ENCODE measurements at regions not wholly inside any gene's neighbourhood (a gene's known extent, or its start where the extent isn't known, plus 50 kb on each side); places are given as distances from the start of the nearest gene placed in this dataset.

DNA sequence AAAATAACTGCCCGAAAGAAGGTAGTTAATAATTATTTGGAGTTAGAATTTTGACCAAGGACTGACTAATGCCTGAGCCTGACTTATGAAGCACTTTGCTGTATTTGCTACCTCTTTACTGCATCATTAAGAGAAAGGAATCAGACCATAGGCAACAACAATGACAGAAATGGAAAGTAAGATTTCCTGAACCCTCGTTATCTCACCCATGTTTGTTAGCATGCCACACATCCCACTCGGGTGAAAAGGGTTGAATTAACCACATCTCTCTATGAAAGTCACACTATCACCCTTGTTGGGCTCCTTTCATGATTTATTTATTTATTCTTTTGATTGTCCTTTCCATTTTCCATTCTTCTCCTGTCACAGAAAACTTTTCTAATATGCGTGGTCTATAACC, 59.6 kb downstream of the OLIG3 start:
- peaks cover 17 to 22% (median 22%) of the 10 kb centered on the region in 3 donors for H3K4me1 Mint-ChIP-seq
- H3K27ac Mint-ChIP-seq, result no peak overlapping the region
- H3K27me3 Mint-ChIP-seq, result peaks cover 6% of the 10 kb centered on the region
- H3K9me3 Mint-ChIP-seq, result no peaks in the 10 kb centered on the region
- no peak overlapping the region for H3K4me3 Mint-ChIP-seq
- H3K36me3 Mint-ChIP-seq, result peaks cover 2% of the 10 kb centered on the region

DNA sequence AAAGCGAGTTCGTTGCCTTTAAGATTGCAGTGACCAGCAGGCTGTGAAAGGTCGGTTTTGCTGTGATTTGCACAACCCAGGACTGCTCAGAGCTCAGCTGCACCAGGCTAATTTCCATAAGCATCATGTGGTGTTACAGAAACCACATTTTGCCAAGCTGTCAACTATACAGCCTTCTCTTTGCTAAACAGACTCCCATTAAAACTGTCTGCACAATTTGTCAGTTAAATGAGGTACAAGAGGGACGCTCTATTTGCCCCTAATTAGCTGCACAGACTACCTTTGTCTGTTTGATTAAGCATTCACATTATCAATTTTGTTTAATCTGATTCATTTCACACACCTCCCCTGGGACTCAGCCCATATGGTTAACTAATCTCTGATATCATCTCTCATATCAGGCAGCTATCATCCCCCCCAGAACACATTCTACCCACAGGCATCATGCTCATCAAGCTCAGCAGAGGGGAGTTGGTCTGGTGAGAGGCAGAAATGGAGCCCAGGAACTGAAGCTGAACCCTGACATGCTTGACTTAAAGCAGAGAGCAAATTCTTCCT, 62.1 kb downstream of the OLIG3 start:
- H3K4me3 Mint-ChIP-seq, result peak overlapping the region; percentile 16 to 87 (median 52)
- H3K27ac Mint-ChIP-seq, result peak overlapping the region in 2 of 3 donors; percentile 25 to 61
- peaks cover 17 to 22% (median 22%) of the 10 kb centered on the region in 3 donors for H3K4me1 Mint-ChIP-seq
- no peaks in the 10 kb centered on the region for H3K9me3 Mint-ChIP-seq
- peaks cover 5% of the 10 kb centered on the region for H3K27me3 Mint-ChIP-seq
- H3K36me3 Mint-ChIP-seq, result no peaks in the 10 kb centered on the region

DNA sequence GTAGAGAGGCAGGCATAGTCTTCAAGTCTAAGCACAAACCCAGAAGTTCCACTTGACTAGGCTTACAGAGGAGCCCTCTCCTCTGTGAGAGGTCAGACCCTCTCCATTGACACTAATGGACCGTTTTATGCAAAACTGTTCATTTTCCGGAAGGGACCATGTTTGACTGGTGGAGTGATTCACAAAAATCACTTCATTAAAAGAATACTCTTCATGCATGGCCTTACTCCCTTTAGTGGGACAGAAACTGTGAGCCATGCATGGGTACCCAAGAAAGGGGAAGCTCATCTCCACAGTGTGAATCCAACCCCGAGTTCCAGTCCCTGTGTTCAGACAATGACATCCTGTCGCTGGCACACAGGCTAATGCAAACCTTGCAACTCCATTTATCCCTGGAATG, 63.2 kb downstream of the OLIG3 start:
- H3K9me3 Mint-ChIP-seq, result no peaks in the 10 kb centered on the region
- no peaks in the 10 kb centered on the region for H3K36me3 Mint-ChIP-seq
- H3K27me3 Mint-ChIP-seq, result peaks cover 7% of the 10 kb centered on the region
- H3K4me1 Mint-ChIP-seq, result peaks cover 24 to 29% (median 28%) of the 10 kb centered on the region in 3 donors
- H3K27ac Mint-ChIP-seq, result peak overlapping the region in 2 of 3 donors; percentile 5 to 40
- H3K4me3 Mint-ChIP-seq, result peak overlapping the region in 3 of 4 donors; percentile 59 to 84 (median 82)

DNA sequence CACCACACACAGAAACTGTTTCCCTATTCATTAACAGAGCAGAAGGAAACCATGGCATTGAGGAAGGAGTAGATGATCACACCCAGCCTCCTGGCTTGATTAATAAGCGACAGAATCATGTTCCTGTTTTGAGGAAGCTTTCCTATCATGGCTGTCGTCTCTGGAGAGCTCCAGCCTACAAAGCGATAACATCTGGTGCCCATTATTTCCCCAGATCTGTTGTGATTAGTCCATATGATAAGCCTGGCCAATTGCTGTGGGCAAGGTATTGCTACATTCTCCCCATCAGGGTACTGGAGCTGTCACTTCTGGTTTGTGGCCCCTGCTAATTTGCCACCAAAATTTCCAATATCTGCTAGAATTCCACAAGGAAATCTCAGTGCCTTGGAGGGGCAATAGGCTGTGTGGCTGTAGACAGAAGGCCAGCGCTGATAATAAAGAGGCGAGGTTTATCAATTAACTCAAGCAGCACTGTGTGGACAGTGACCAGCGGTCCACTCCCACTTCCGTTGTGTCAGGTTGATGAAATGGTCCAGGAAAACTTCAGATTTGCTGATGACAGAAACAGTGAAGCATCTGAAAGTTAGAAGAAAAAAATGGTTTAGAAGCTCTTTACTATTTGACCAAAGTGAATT, 66.4 kb downstream of the OLIG3 start:
- H3K9me3 Mint-ChIP-seq, result no peaks in the 10 kb centered on the region
- H3K27ac Mint-ChIP-seq, result peak overlapping the region in 1 of 3 donors; percentile 21
- peaks cover 7% of the 10 kb centered on the region for H3K27me3 Mint-ChIP-seq
- H3K4me1 Mint-ChIP-seq, result peaks cover 36 to 53% (median 47%) of the 10 kb centered on the region in 3 donors
- H3K4me3 Mint-ChIP-seq, result no peak overlapping the region
- H3K36me3 Mint-ChIP-seq, result no peaks in the 10 kb centered on the region

- Mint-ChIP-seq H3K9me3 (peaks cover 0 to 2% (median 0%) of the 10 kb centered on the region in 3 donors), H3K4me1 (peaks cover 22 to 38% (median 33%) of the 10 kb centered on the region in 3 donors), H3K27me3 (peaks cover 2% of the 10 kb centered on the region), H3K27ac (peak overlapping the region in 1 of 3 donors; percentile 28), H3K4me3 (peak overlapping the region in 2 of 4 donors; percentile 18 to 51), H3K36me3 (no peaks in the 10 kb centered on the region)
Measured at GRCh38 chr6:137426007-137426689, 68.0 kb downstream of the OLIG3 start.

- H3K4me3 Mint-ChIP-seq, result peak overlapping the region in 1 of 4 donors; percentile 51
- H3K27ac Mint-ChIP-seq, result no peak overlapping the region
- no peaks in the 10 kb centered on the region for H3K36me3 Mint-ChIP-seq
- H3K9me3 Mint-ChIP-seq, result peaks cover 0 to 2% (median 0%) of the 10 kb centered on the region in 3 donors
- peaks cover 18 to 31% (median 25%) of the 10 kb centered on the region in 3 donors for H3K4me1 Mint-ChIP-seq
- peaks cover 2% of the 10 kb centered on the region for H3K27me3 Mint-ChIP-seq
Measured at GRCh38 chr6:137424251-137424650, 69.9 kb downstream of the OLIG3 start.

DNA sequence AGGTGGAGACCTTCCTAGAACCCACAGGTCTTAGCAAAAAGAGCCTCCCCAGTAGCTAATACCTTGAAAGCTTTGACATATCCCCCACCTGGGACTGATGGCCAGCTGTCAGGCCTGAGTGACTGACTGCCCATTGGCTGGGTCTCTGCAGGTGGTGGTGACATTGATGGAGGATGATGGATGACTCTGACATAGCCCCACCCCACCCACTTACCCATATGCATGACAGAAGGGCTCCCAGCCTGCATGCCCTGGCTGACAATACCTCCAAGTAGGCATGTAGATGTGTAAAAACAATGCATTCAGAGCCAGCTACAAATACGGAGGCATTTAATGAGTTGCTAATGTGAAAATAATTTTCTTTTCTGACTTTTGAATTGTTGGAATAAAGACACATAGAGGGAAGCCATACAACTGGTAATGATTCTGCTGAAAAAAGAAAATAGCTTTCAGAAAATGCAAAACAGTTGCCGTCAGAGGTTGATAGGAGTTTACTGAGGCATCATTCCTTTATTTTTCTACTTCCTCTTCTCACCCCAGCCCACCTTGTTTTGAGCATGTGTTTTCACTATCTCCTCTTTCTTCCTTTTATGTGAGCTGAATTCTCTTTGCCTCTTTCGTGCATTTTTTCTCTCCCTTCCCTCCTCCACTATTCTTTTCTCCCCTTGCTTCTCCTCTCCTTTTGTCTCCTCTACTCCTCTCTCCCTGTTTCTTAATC, 70.6 kb downstream of the OLIG3 start:
- H3K36me3 Mint-ChIP-seq, result no peaks in the 10 kb centered on the region
- H3K4me1 Mint-ChIP-seq, result peaks cover 18 to 31% (median 25%) of the 10 kb centered on the region in 3 donors
- peak overlapping the region in 2 of 3 donors; percentile 2 to 60 for H3K27ac Mint-ChIP-seq
- peak overlapping the region in 1 of 4 donors; percentile 69 for H3K4me3 Mint-ChIP-seq
- H3K27me3 Mint-ChIP-seq, result peaks cover 2% of the 10 kb centered on the region
- H3K9me3 Mint-ChIP-seq, result peaks cover 0 to 2% (median 0%) of the 10 kb centered on the region in 3 donors

GRCh38 chr6:137417396-137417795, 76.8 kb downstream of the OLIG3 start:
- H3K9me3 Mint-ChIP-seq, result peaks cover 0 to 1% (median 0%) of the 10 kb centered on the region in 3 donors
- no peak overlapping the region for H3K27ac Mint-ChIP-seq
- peaks cover 5% of the 10 kb centered on the region for H3K27me3 Mint-ChIP-seq
- H3K4me1 Mint-ChIP-seq, result peaks cover 0 to 4% (median 4%) of the 10 kb centered on the region in 3 donors
- no peak overlapping the region for H3K4me3 Mint-ChIP-seq
- no peaks in the 10 kb centered on the region for H3K36me3 Mint-ChIP-seq

- H3K36me3 Mint-ChIP-seq, result no peaks in the 10 kb centered on the region
- H3K4me1 Mint-ChIP-seq, result peaks cover 0 to 4% (median 4%) of the 10 kb centered on the region in 3 donors
- H3K4me3 Mint-ChIP-seq, result no peak overlapping the region
- peaks cover 5% of the 10 kb centered on the region for H3K27me3 Mint-ChIP-seq
- H3K27ac Mint-ChIP-seq, result no peak overlapping the region
- no peaks in the 10 kb centered on the region for H3K9me3 Mint-ChIP-seq
Measured at GRCh38 chr6:137416376-137417109, 77.7 kb downstream of the OLIG3 start.

DNA sequence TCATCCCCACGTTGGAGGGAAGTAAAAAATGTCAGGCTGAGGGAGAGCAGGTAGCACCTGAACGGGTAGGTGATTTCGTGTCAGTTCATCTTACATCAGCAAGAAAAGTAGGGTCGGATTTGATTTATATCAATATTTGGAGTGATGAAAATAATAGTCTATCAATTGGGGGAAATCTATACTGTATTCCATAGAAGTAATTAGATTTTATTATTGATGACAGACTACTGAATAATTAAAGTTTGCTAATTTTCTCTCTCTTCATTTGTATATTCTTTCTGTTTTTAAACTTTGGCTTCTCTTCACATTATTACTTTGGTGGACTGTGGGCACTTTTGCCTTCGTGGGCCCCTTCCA, 78.4 kb downstream of the OLIG3 start:
- peak overlapping the region in 1 of 3 donors; percentile 0 for H3K27ac Mint-ChIP-seq
- peaks cover 5% of the 10 kb centered on the region for H3K27me3 Mint-ChIP-seq
- no peaks in the 10 kb centered on the region for H3K9me3 Mint-ChIP-seq
- H3K4me1 Mint-ChIP-seq, result peaks cover 0 to 4% (median 4%) of the 10 kb centered on the region in 3 donors
- H3K36me3 Mint-ChIP-seq, result no peaks in the 10 kb centered on the region
- H3K4me3 Mint-ChIP-seq, result peak overlapping the region in 1 of 4 donors; percentile 63

GRCh38 chr6:137415127-137415833, 78.9 kb downstream of the OLIG3 start:
- Mint-ChIP-seq H3K27me3 (peaks cover 5% of the 10 kb centered on the region), H3K27ac (peak overlapping the region in 1 of 3 donors; percentile 0), H3K36me3 (no peaks in the 10 kb centered on the region), H3K4me1 (peaks cover 0 to 4% (median 4%) of the 10 kb centered on the region in 3 donors), H3K9me3 (no peaks in the 10 kb centered on the region), H3K4me3 (peak overlapping the region; percentile 63 to 94 (median 86))

GRCh38 chr6:137414599-137414998, 79.6 kb downstream of the OLIG3 start:
- no peaks in the 10 kb centered on the region for H3K9me3 Mint-ChIP-seq
- H3K27ac Mint-ChIP-seq, result no peak overlapping the region

GRCh38 chr6:137413482-137413881, 80.7 kb downstream of the OLIG3 start:
- no peaks in the 10 kb centered on the region for H3K9me3 Mint-ChIP-seq
- H3K27me3 Mint-ChIP-seq, result peaks cover 5% of the 10 kb centered on the region
- H3K4me1 Mint-ChIP-seq, result peaks cover 4 to 6% (median 4%) of the 10 kb centered on the region in 3 donors
- H3K36me3 Mint-ChIP-seq, result no peaks in the 10 kb centered on the region
- no peak overlapping the region for H3K4me3 Mint-ChIP-seq
- H3K27ac Mint-ChIP-seq, result no peak overlapping the region

More at GRCh38 chr6:137414599-137414998, 79.6 kb downstream of the OLIG3 start:
- Mint-ChIP-seq H3K4me1 (peaks cover 0 to 4% (median 4%) of the 10 kb centered on the region in 3 donors), H3K4me3 (peak overlapping the region; percentile 63 to 94 (median 86)), H3K27me3 (peaks cover 5% of the 10 kb centered on the region), H3K36me3 (no peaks in the 10 kb centered on the region)

GRCh38 chr6:137412562-137412961, 81.6 kb downstream of the OLIG3 start:
- H3K9me3 Mint-ChIP-seq, result peaks cover 0 to 6% (median 0%) of the 10 kb centered on the region in 3 donors
- peaks cover 4 to 6% (median 4%) of the 10 kb centered on the region in 3 donors for H3K4me1 Mint-ChIP-seq
- H3K4me3 Mint-ChIP-seq, result no peak overlapping the region
- H3K27ac Mint-ChIP-seq, result no peak overlapping the region
- no peaks in the 10 kb centered on the region for H3K36me3 Mint-ChIP-seq
- H3K27me3 Mint-ChIP-seq, result peaks cover 5% of the 10 kb centered on the region

All from IgD-negative memory B cell (primary cell).